Transverse colon (tissue), 3 donors: ENCODE measurements at regions not wholly inside any gene's neighbourhood (a gene's known extent, or its start where the extent isn't known, plus 50 kb on each side); places are given as distances from the start of the nearest gene placed in this dataset.

Experiments used
- CTCF ChIP-seq, 5 experiments: fragments of 200-600 bp in 3 of 5; fragments of 450-650 bp in 2 of 5; sonication (generic) in 3 of 5; IDR thresholded peaks; 1 replicate in 2 of 5; 2 replicates in 3 of 5; pipeline ENCODE4 v1.5.1; 2016 to 2017; ENCODE audit warnings: antibody characterized with exemption in 5 of 5, inconsistent platforms in 3 of 5, mild to moderate bottlenecking in 2 of 5, moderate library complexity in 1 of 5
- EP300 ChIP-seq: sonication (generic); formaldehyde crosslinking; IDR thresholded peaks from one replicate; pipeline ENCODE4 v1.6.1; 2017; ENCODE audit warnings: antibody characterized with exemption, low read depth
- POLR2A ChIP-seq: fragments of 450-650 bp; IDR thresholded peaks from one replicate; pipeline ENCODE4 v1.6.1; 2016; ENCODE audit warnings: antibody characterized with exemption, mild to moderate bottlenecking, moderate library complexity

GRCh38 chr3:30454636-30455035 is 151.8 kb upstream of the TGFBR2 start:
- TF ChIP-seq CTCF (IDR thresholded peaks at IDR 0.05) (no peak), EP300 (no peak), POLR2A (no peak)
